ENCODE measurements at regions not wholly inside any gene's neighbourhood (a gene's known extent, or its start where the extent isn't known, plus 50 kb on each side); places are given as distances from the start of the nearest gene placed in this dataset.

DNA sequence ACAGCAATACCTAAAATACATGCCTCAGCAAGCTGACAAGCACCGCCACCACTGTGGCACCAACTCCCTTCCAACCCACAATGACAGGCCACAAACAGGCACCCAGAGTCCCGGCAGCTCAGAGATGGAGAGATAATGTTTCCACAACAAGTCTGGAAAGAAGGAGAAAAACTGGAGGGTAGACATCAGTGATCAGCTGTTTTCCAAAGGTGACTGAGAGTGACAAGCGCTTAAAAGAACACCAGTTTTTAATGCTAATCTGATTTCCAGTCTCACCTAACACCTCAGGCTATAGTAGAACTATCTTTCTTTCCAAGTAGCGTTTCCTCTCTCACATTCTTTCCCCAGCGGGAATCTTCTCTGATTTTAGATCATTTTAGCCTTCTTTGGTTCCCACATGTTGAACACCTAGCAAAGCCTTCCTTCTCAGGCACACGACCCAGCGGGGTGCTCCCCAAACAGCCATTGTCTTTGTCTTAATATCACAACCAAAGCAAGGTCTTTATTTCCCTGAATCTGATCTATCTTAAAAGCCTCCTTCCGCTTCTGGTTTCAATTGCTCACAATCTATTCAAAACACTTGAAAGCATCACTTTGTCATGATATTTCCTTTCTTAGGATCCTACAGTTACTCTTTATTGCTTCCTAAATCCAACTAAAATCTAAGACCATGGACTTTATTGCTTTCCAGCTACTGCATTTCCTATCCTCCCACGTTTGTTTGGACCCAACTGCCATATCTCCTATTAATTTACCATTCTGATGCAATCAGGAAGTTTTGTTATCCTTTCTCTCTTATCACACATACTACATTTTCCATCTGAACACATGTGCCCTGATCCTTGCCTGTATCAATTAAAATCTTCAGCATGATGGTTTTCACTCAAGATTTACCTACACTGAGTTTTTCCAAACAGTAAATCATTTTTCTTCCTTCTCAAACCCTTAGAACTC lies 282.7 kb downstream of the ADGB start:
- TF ChIP-seq, protein P1, sequence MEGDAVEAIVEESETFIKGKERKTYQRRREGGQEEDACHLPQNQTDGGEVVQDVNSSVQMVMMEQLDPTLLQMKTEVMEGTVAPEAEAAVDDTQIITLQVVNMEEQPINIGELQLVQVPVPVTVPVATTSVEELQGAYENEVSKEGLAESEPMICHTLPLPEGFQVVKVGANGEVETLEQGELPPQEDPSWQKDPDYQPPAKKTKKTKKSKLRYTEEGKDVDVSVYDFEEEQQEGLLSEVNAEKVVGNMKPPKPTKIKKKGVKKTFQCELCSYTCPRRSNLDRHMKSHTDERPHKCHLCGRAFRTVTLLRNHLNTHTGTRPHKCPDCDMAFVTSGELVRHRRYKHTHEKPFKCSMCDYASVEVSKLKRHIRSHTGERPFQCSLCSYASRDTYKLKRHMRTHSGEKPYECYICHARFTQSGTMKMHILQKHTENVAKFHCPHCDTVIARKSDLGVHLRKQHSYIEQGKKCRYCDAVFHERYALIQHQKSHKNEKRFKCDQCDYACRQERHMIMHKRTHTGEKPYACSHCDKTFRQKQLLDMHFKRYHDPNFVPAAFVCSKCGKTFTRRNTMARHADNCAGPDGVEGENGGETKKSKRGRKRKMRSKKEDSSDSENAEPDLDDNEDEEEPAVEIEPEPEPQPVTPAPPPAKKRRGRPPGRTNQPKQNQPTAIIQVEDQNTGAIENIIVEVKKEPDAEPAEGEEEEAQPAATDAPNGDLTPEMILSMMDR (IDR thresholded peaks at IDR 0.05; ENCODE audit: unreplicated experiment), result no peak
- Mint-ChIP-seq H3K4me1 (ENCODE audit: low read depth, unreplicated experiment) (peaks cover 34% of the 10 kb centered on the region), H3K9me3 (ENCODE audit: low read depth, unreplicated experiment) (no peaks in the 10 kb centered on the region), H3K36me3 (ENCODE audit: insufficient read depth, unreplicated experiment) (no peaks in the 10 kb centered on the region), H3K4me3 (ENCODE audit: low read depth, unreplicated experiment) (no peak overlapping the region), H3K27me3 (ENCODE audit: unreplicated experiment) (no peaks in the 10 kb centered on the region), H3K27ac (ENCODE audit: unreplicated experiment) (no peak overlapping the region)
- no peak for DNase-seq
- no TSS peak for BruUV-seq (replicated peaks)
- intact Hi-C loops (cut with micrococcal nuclease; ENCODE audit: unreplicated experiment), result no loop called here
- CTCF ChIA-PET, result no interaction called here

GRCh38 chr6:146883640-146884531 lies 285.1 kb downstream of the ADGB start:
- H3K9me3 Mint-ChIP-seq (ENCODE audit: low read depth, unreplicated experiment), result no peaks in the 10 kb centered on the region
- DNase-seq, result no peak
- no peaks in the 10 kb centered on the region for H3K36me3 Mint-ChIP-seq (ENCODE audit: insufficient read depth, unreplicated experiment)
- intact Hi-C loops (cut with micrococcal nuclease; ENCODE audit: unreplicated experiment), result no loop called here
- peaks cover 25% of the 10 kb centered on the region for H3K4me1 Mint-ChIP-seq (ENCODE audit: low read depth, unreplicated experiment)
- no peaks in the 10 kb centered on the region for H3K27me3 Mint-ChIP-seq (ENCODE audit: unreplicated experiment)
- H3K4me3 Mint-ChIP-seq (ENCODE audit: low read depth, unreplicated experiment), result no peak overlapping the region
- CTCF ChIA-PET, result no interaction called here
- TF ChIP-seq, protein P1 (IDR thresholded peaks at IDR 0.05; ENCODE audit: unreplicated experiment), result no peak
- no TSS peak for BruUV-seq (replicated peaks)
- no peak overlapping the region for H3K27ac Mint-ChIP-seq (ENCODE audit: unreplicated experiment)

DNA sequence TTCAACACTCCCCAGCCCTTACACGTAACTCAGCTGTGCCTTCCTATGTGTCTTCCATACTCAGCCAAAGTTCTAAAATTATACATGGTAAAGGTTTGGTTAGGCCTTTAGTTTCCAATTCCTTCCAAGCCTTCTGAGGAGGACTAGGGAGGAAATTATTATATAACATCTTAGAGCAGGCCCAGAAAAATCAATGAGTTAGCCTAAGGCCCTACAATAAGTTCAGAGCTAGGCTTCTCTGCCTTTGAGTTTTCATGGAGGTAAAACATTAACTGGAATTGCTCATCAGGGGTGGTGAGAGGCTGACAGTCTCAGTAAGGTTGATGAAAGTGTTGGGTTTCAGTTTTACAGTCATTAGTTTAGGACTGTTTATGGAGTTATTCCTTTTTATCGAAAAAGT lies 286.0 kb downstream of the ADGB start:
- intact Hi-C loops (cut with micrococcal nuclease; ENCODE audit: unreplicated experiment), result no loop called here
- Mint-ChIP-seq H3K4me1 (ENCODE audit: low read depth, unreplicated experiment) (peaks cover 19% of the 10 kb centered on the region), H3K36me3 (ENCODE audit: insufficient read depth, unreplicated experiment) (no peaks in the 10 kb centered on the region), H3K27me3 (ENCODE audit: unreplicated experiment) (no peaks in the 10 kb centered on the region), H3K4me3 (ENCODE audit: low read depth, unreplicated experiment) (no peak overlapping the region), H3K27ac (ENCODE audit: unreplicated experiment) (peak overlapping the region; percentile 3), H3K9me3 (ENCODE audit: low read depth, unreplicated experiment) (no peaks in the 10 kb centered on the region)
- BruUV-seq (replicated peaks), result no TSS peak
- TF ChIP-seq, protein P1 (IDR thresholded peaks at IDR 0.05; ENCODE audit: unreplicated experiment), result no peak
- CTCF ChIA-PET, result no interaction called here
- no peak for DNase-seq

- intact Hi-C loops (cut with micrococcal nuclease; ENCODE audit: unreplicated experiment), result no loop called here
- Mint-ChIP-seq H3K4me1 (ENCODE audit: low read depth, unreplicated experiment) (peaks cover 19% of the 10 kb centered on the region), H3K27me3 (ENCODE audit: unreplicated experiment) (no peaks in the 10 kb centered on the region), H3K36me3 (ENCODE audit: insufficient read depth, unreplicated experiment) (no peaks in the 10 kb centered on the region), H3K4me3 (ENCODE audit: low read depth, unreplicated experiment) (no peak overlapping the region), H3K27ac (ENCODE audit: unreplicated experiment) (no peak overlapping the region), H3K9me3 (ENCODE audit: low read depth, unreplicated experiment) (no peaks in the 10 kb centered on the region)
- TF ChIP-seq, protein P1 (IDR thresholded peaks at IDR 0.05; ENCODE audit: unreplicated experiment), result no peak
- BruUV-seq (replicated peaks), result no TSS peak
- DNase-seq, result no peak
- CTCF ChIA-PET, result interaction anchor here (1.5 kb wide), 1 partner anchor 19 kb away, joined by 3 read pairs; no protein-coding TSS in a partner anchor
Measured at GRCh38 chr6:146885708-146886457, 287.1 kb downstream of the ADGB start.
